ENCODE measurements at regions not wholly inside any gene's neighbourhood (a gene's known extent, or its start where the extent isn't known, plus 50 kb on each side); places are given as distances from the start of the nearest gene placed in this dataset.
"Not testable (repeated sequence)": the region's sequence is repeated elsewhere in the genome, so short reads cannot be mapped to it uniquely, and the experiment has no call there.

DNA sequence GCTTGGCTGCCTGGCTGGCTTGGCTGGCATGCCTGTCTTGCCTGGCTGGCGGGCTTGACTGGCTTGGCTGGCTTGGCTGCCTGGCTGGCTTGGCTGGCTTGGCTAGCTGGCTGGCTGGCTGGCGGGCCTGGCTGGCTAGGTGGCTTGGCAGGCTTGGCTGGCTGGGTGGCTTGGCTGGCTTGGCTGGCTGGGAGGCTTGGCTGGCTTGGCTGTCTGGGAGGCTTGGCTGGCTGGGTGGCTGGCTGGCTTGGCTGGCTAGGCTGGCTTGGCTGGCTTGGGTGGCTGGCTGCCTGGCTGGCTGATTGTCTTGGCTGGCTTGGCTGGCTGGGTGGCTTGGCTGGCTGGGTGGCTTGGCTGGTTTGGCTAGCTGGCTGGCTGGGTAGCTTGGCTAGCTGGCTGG, 2819.7 kb downstream of the RPIA start:
- H3K27ac Mint-ChIP-seq (ENCODE audit: unreplicated experiment); H3K4me1 ChIP-seq; H3K4me3 ChIP-seq (ENCODE audit: low read depth, low read length); H3K27me3 Mint-ChIP-seq (ENCODE audit: insufficient read depth, unreplicated experiment); H3K4me1 Mint-ChIP-seq (ENCODE audit: low read depth, unreplicated experiment); H3K27me3 ChIP-seq (replicated peaks; ENCODE audit: control insufficient read depth, insufficient read depth, low read length); DNase-seq; BruUV-seq (replicated peaks); POLR2A ChIA-PET; CTCF ChIA-PET; intact Hi-C loops (cut with micrococcal nuclease; ENCODE audit: unreplicated experiment); H3K9me3 Mint-ChIP-seq (ENCODE audit: unreplicated experiment); H3K4me3 Mint-ChIP-seq (ENCODE audit: unreplicated experiment); H3K9me3 ChIP-seq; H3K36me3 Mint-ChIP-seq (ENCODE audit: insufficient read depth, unreplicated experiment); H3K36me3 ChIP-seq (ENCODE audit: control insufficient read depth, insufficient read depth, low read length): not testable (repeated sequence)

DNA sequence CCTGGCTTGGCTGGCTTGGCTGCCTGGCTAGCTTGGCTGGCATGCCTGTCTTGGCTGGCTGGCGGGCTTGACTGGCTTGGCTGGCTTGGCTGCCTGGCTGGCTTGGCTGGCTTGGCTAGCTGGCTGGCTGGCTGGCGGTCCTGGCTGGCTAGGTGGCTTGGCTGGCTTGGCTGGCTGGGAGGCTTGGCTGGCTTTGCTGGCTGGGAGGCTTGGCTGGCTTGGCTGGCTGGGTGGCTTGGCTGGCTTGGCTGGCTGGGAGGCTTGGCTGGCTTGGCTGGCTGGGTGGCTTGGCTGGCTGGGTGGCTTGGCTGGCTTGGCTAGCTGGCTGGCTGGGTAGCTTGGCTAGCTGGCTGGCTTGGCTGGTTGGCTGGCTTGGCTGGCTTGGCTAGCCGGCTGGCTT, 2824.5 kb downstream of the RPIA start:
- H3K9me3 Mint-ChIP-seq (ENCODE audit: unreplicated experiment); H3K4me1 ChIP-seq; DNase-seq; H3K36me3 ChIP-seq (ENCODE audit: control insufficient read depth, insufficient read depth, low read length); H3K4me3 ChIP-seq (ENCODE audit: low read depth, low read length); H3K27me3 ChIP-seq (replicated peaks; ENCODE audit: control insufficient read depth, insufficient read depth, low read length); H3K36me3 Mint-ChIP-seq (ENCODE audit: insufficient read depth, unreplicated experiment); BruUV-seq (replicated peaks); H3K27ac Mint-ChIP-seq (ENCODE audit: unreplicated experiment); CTCF ChIA-PET; H3K9me3 ChIP-seq; H3K4me3 Mint-ChIP-seq (ENCODE audit: unreplicated experiment); H3K4me1 Mint-ChIP-seq (ENCODE audit: low read depth, unreplicated experiment); H3K27me3 Mint-ChIP-seq (ENCODE audit: insufficient read depth, unreplicated experiment); intact Hi-C loops (cut with micrococcal nuclease; ENCODE audit: unreplicated experiment); POLR2A ChIA-PET: not testable (repeated sequence)

DNA sequence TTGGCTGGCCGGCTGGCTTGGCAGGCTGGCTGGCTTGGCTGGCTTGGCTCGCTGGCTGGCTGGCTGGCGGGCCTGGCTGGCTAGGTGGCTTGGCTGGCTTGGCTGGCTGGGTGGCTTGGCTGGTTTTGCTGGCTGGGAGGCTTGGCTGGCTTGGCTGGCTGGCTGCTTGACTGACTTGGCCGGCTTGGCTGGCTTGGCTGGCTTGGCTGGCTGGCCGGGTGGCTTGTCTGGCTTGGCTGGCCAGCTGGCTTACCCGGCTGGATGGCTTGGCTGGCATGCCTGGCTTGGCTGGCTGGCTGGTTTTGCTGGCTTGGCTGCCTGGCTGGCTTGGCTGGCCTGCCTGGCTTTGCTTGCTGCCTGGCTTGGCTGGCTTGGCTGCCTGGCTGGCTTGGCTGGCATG, 2825.2 kb downstream of the RPIA start:
- H3K27me3 Mint-ChIP-seq (ENCODE audit: insufficient read depth, unreplicated experiment); BruUV-seq (replicated peaks); H3K27me3 ChIP-seq (replicated peaks; ENCODE audit: control insufficient read depth, insufficient read depth, low read length); H3K4me3 ChIP-seq (ENCODE audit: low read depth, low read length); H3K4me1 ChIP-seq; H3K27ac Mint-ChIP-seq (ENCODE audit: unreplicated experiment); H3K9me3 ChIP-seq; intact Hi-C loops (cut with micrococcal nuclease; ENCODE audit: unreplicated experiment); H3K36me3 ChIP-seq (ENCODE audit: control insufficient read depth, insufficient read depth, low read length); H3K4me3 Mint-ChIP-seq (ENCODE audit: unreplicated experiment); CTCF ChIA-PET; H3K36me3 Mint-ChIP-seq (ENCODE audit: insufficient read depth, unreplicated experiment); H3K4me1 Mint-ChIP-seq (ENCODE audit: low read depth, unreplicated experiment); H3K9me3 Mint-ChIP-seq (ENCODE audit: unreplicated experiment); POLR2A ChIA-PET: not testable (repeated sequence)
- DNase-seq: peak in 1 of 2 experiments; percentile 25

DNA sequence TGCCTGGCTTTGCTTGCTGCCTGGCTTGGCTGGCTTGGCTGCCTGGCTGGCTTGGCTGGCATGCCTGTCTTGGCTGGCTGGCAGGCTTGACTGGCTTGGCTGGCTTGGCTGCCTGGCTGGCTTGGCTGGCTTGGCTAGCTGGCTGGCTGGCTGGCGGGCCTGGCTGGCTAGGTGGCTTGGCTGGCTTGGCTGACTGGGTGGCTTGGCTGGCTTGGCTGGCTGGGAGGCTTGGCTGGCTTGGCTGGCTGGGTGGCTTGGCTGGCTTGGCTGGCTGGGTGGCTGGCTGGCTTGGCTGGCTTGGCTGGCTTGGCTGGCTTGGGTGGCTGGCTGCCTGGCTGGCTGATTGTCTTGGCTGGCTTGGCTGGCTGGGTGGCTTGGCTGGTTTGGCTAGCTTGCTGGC, 2826.4 kb downstream of the RPIA start:
- DNase-seq; H3K36me3 Mint-ChIP-seq (ENCODE audit: insufficient read depth, unreplicated experiment); H3K9me3 ChIP-seq; POLR2A ChIA-PET; H3K36me3 ChIP-seq (ENCODE audit: control insufficient read depth, insufficient read depth, low read length); H3K4me1 ChIP-seq; H3K27me3 Mint-ChIP-seq (ENCODE audit: insufficient read depth, unreplicated experiment); H3K27me3 ChIP-seq (replicated peaks; ENCODE audit: control insufficient read depth, insufficient read depth, low read length); BruUV-seq (replicated peaks); CTCF ChIA-PET; H3K4me1 Mint-ChIP-seq (ENCODE audit: low read depth, unreplicated experiment); H3K27ac Mint-ChIP-seq (ENCODE audit: unreplicated experiment); H3K4me3 ChIP-seq (ENCODE audit: low read depth, low read length); H3K9me3 Mint-ChIP-seq (ENCODE audit: unreplicated experiment); intact Hi-C loops (cut with micrococcal nuclease; ENCODE audit: unreplicated experiment); H3K4me3 Mint-ChIP-seq (ENCODE audit: unreplicated experiment): not testable (repeated sequence)

DNA sequence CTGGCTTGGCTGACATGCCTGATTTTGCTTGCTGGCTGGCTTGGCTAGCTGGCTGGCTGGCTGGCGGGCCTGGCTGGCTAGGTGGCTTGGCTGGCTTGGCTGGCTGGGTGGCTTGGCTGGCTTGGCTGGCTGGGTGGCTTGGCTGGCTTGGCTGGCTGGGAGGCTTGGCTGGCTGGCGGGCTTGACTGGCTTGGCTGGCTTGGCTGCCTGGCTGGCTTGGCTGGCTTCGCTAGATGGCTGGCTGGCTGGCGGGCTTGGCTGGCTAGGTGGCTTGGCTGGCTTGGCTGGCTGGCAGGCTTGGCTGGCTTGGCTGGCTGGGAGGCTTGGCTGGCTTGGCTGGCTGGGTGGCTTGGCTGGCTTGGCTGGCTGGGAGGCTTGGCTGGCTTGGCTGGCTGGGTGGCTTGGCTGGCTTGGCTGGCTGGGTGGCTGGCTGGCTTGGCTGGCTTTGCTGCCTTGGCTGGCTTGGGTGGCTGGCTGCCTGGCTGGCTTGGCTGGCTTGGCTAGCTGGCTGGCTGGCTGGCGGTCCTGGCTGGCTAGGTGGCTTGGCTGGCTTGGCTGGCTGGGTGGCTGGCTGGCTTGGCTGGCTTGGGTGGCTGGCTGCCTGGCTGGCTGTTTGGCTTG, 2827.0 kb downstream of the RPIA start:
- H3K9me3 ChIP-seq; DNase-seq; POLR2A ChIA-PET; H3K4me3 Mint-ChIP-seq (ENCODE audit: unreplicated experiment); H3K36me3 Mint-ChIP-seq (ENCODE audit: insufficient read depth, unreplicated experiment); H3K4me1 ChIP-seq; intact Hi-C loops (cut with micrococcal nuclease; ENCODE audit: unreplicated experiment); H3K27me3 Mint-ChIP-seq (ENCODE audit: insufficient read depth, unreplicated experiment); H3K4me1 Mint-ChIP-seq (ENCODE audit: low read depth, unreplicated experiment); H3K36me3 ChIP-seq (ENCODE audit: control insufficient read depth, insufficient read depth, low read length); H3K27ac Mint-ChIP-seq (ENCODE audit: unreplicated experiment); CTCF ChIA-PET; BruUV-seq (replicated peaks); H3K4me3 ChIP-seq (ENCODE audit: low read depth, low read length); H3K27me3 ChIP-seq (replicated peaks; ENCODE audit: control insufficient read depth, insufficient read depth, low read length); H3K9me3 Mint-ChIP-seq (ENCODE audit: unreplicated experiment): not testable (repeated sequence)

DNA sequence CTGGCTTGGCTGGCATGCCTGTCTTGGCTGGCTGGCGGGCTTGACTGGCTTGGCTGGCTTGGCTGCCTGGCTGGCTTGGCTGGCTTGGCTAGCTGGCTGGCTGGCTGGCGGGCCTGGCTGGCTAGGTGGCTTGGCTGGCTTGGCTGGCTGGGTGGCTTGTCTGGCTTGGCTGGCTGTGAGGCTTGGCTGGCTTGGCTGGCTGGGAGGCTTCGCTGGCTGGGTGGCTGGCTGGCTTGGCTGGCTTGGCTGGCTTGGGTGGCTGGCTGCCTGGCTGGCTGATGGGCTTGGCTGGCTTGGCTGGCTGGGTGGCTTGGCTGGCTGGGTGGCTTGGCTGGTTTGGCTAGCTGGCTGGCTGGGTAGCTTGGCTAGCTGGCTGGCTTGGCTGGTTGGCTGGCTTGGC, 2827.9 kb downstream of the RPIA start:
- H3K9me3 ChIP-seq; H3K4me1 ChIP-seq; BruUV-seq (replicated peaks); H3K36me3 Mint-ChIP-seq (ENCODE audit: insufficient read depth, unreplicated experiment); H3K4me1 Mint-ChIP-seq (ENCODE audit: low read depth, unreplicated experiment); CTCF ChIA-PET; intact Hi-C loops (cut with micrococcal nuclease; ENCODE audit: unreplicated experiment); H3K36me3 ChIP-seq (ENCODE audit: control insufficient read depth, insufficient read depth, low read length); POLR2A ChIA-PET; H3K27me3 Mint-ChIP-seq (ENCODE audit: insufficient read depth, unreplicated experiment); H3K4me3 Mint-ChIP-seq (ENCODE audit: unreplicated experiment); H3K27me3 ChIP-seq (replicated peaks; ENCODE audit: control insufficient read depth, insufficient read depth, low read length); H3K9me3 Mint-ChIP-seq (ENCODE audit: unreplicated experiment); DNase-seq; H3K4me3 ChIP-seq (ENCODE audit: low read depth, low read length); H3K27ac Mint-ChIP-seq (ENCODE audit: unreplicated experiment): not testable (repeated sequence)

DNA sequence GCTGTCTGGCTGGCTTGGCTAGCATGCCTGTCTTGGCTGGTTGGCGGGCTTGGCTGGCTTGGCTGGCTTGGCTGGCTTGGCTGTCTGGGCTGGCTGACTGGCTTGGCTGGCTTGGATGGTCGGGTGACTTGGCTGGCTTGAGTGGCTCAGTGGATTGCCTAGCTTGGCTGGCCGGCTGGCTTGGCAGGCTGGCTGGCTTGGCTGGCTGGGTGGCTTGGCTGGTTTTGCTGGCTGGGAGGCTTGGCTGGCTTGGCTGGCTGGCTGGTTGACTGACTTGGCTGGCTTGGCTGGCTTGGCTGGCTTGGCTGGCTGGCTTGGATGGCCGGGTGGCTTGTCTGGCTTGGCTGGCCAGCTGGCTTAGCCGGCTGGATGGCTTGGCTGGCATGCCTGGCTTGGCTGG, 2828.4 kb downstream of the RPIA start:
- H3K4me3 ChIP-seq (ENCODE audit: low read depth, low read length); H3K9me3 Mint-ChIP-seq (ENCODE audit: unreplicated experiment); CTCF ChIA-PET; H3K36me3 Mint-ChIP-seq (ENCODE audit: insufficient read depth, unreplicated experiment); H3K27me3 ChIP-seq (replicated peaks; ENCODE audit: control insufficient read depth, insufficient read depth, low read length); BruUV-seq (replicated peaks); H3K27me3 Mint-ChIP-seq (ENCODE audit: insufficient read depth, unreplicated experiment); intact Hi-C loops (cut with micrococcal nuclease; ENCODE audit: unreplicated experiment); H3K36me3 ChIP-seq (ENCODE audit: control insufficient read depth, insufficient read depth, low read length); H3K27ac Mint-ChIP-seq (ENCODE audit: unreplicated experiment); POLR2A ChIA-PET; H3K4me1 Mint-ChIP-seq (ENCODE audit: low read depth, unreplicated experiment); H3K4me3 Mint-ChIP-seq (ENCODE audit: unreplicated experiment); H3K9me3 ChIP-seq; H3K4me1 ChIP-seq: not testable (repeated sequence)
- peak in 1 of 2 experiments; percentile 24 for DNase-seq

All from Caco-2 (cell line).